ENCODE measurements at regions not wholly inside any gene's neighbourhood (a gene's known extent, or its start where the extent isn't known, plus 50 kb on each side); places are given as distances from the start of the nearest gene placed in this dataset.

DNA sequence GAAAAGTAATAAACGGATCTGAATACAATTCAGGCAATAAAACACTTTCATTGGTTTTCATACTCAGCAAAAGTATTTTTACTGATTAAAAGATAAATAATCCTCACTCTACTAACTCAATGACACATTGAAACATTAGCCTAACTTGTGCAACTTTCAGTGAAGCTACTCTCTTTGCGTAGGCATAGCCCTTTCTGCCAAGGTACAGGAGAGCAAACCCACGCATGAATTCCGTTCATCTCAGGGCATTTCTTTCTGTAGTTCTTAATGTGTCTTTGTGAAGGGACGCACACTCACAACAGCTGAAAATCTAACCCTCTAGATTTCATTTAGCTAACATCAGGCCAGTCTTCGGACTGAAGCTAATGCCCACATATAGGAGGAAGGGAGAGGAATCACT lies 66.4 kb upstream of the TLE1 start:
- H3K4me3 Mint-ChIP-seq (ENCODE audit: unreplicated experiment), result no peak overlapping the region

DNA sequence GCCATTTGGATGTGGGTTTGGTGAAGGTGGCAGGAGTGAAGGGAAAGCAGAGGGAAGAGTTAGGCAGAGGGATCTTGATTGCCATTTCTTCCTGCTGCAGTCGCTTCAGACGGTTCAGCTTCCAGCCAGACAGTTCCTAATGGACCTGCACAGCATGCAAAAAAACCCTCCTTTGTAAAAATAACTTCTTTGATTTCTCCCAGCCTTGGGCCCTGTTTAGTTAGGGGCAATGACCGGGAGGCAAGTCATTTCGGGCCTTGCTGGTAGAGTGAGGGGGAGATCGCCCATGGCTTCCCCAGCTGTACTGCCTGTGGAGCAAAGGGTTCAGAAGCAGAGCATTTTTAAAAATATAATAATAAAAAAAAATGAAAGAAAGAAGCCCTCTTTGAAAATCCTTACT lies 67.2 kb upstream of the TLE1 start:
- no peak overlapping the region for H3K27ac Mint-ChIP-seq (ENCODE audit: low read depth, unreplicated experiment)
- H3K27me3 Mint-ChIP-seq (ENCODE audit: insufficient read depth, unreplicated experiment), result no peaks in the 10 kb centered on the region
- BruUV-seq (replicated peaks), result no TSS peak
- TF ChIP-seq, protein P1, sequence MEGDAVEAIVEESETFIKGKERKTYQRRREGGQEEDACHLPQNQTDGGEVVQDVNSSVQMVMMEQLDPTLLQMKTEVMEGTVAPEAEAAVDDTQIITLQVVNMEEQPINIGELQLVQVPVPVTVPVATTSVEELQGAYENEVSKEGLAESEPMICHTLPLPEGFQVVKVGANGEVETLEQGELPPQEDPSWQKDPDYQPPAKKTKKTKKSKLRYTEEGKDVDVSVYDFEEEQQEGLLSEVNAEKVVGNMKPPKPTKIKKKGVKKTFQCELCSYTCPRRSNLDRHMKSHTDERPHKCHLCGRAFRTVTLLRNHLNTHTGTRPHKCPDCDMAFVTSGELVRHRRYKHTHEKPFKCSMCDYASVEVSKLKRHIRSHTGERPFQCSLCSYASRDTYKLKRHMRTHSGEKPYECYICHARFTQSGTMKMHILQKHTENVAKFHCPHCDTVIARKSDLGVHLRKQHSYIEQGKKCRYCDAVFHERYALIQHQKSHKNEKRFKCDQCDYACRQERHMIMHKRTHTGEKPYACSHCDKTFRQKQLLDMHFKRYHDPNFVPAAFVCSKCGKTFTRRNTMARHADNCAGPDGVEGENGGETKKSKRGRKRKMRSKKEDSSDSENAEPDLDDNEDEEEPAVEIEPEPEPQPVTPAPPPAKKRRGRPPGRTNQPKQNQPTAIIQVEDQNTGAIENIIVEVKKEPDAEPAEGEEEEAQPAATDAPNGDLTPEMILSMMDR (IDR thresholded peaks at IDR 0.05; ENCODE audit: unreplicated experiment), result no peak
- intact Hi-C loops (cut with micrococcal nuclease), result no loop called here
- H3K4me1 Mint-ChIP-seq (ENCODE audit: insufficient read depth, unreplicated experiment), result no peaks in the 10 kb centered on the region
- CTCF ChIA-PET, result interaction anchor here (0.7 kb wide), 1 partner anchor 653 kb away, joined by 3 read pairs; no protein-coding TSS in a partner anchor
- H3K9me3 Mint-ChIP-seq (ENCODE audit: unreplicated experiment), result no peaks in the 10 kb centered on the region
- POLR2A ChIA-PET, result no interaction called here
- no peak overlapping the region for H3K4me3 Mint-ChIP-seq (ENCODE audit: unreplicated experiment)
- no peaks in the 10 kb centered on the region for H3K36me3 Mint-ChIP-seq (ENCODE audit: insufficient read depth, unreplicated experiment)
- DNase-seq (ENCODE audit: unreplicated experiment), result no peak

More for the DNA sequence above, 66.4 kb upstream of the TLE1 start:
- BruUV-seq (replicated peaks), result no TSS peak
- Mint-ChIP-seq H3K36me3 (ENCODE audit: insufficient read depth, unreplicated experiment) (no peaks in the 10 kb centered on the region), H3K27me3 (ENCODE audit: insufficient read depth, unreplicated experiment) (no peaks in the 10 kb centered on the region), H3K27ac (ENCODE audit: low read depth, unreplicated experiment) (no peak overlapping the region), H3K4me1 (ENCODE audit: insufficient read depth, unreplicated experiment) (no peaks in the 10 kb centered on the region), H3K9me3 (ENCODE audit: unreplicated experiment) (no peaks in the 10 kb centered on the region)
- DNase-seq (ENCODE audit: unreplicated experiment), result no peak
- ChIA-PET POLR2A (interaction anchor here (1.0 to 1.5 kb wide), 2 partner anchors 14 to 17 kb away, joined by 4 to 5 read pairs; no protein-coding TSS in a partner anchor), CTCF (interaction anchor here (0.8 kb wide), 1 partner anchor 851 kb away, joined by 3 read pairs; no protein-coding TSS in a partner anchor)
- intact Hi-C loops (cut with micrococcal nuclease), result no loop called here
- TF ChIP-seq, protein P1 (IDR thresholded peaks at IDR 0.05; ENCODE audit: unreplicated experiment), result no peak

DNA sequence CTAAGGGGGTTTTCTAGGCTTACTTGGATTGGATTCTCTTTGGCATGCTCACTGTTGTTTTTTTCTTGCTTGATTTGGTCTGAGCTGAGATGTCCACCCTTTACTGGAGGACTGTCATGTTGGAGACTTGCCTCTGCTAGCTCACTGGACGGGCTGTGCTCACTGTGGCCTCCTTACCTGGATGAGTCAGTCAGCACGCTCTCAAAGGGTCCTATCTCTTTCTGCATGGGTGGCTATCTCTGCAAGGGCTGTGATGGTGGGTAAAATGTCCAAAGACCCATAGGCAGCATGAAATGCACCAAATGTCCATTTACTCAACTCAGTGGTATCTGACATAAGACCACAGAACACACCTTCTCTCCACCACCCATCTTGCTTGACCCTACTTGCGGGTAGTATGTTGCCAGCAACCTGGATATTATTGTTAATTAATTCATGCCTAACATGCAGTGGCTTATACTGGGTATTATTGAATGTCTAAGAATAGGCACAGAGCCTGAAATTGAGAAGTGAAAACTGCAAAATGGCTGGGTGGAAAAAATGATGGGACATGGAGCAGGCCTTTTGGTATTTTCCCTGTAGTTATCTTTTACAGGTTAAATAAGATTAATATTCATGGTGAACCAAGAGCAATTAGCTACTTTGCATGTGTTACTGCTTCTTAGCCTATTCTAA lies 68.9 kb upstream of the TLE1 start:
- DNase-seq (ENCODE audit: unreplicated experiment), result no peak
- no TSS peak for BruUV-seq (replicated peaks)
- H3K27ac Mint-ChIP-seq (ENCODE audit: low read depth, unreplicated experiment), result no peak overlapping the region
- no peaks in the 10 kb centered on the region for H3K27me3 Mint-ChIP-seq (ENCODE audit: insufficient read depth, unreplicated experiment)
- ChIA-PET POLR2A (interaction anchor here (1.0 kb wide), 1 partner anchor 85 kb away, joined by 3 read pairs; no protein-coding TSS in a partner anchor), CTCF (no interaction called here)
- no peaks in the 10 kb centered on the region for H3K9me3 Mint-ChIP-seq (ENCODE audit: unreplicated experiment)
- H3K36me3 Mint-ChIP-seq (ENCODE audit: insufficient read depth, unreplicated experiment), result no peaks in the 10 kb centered on the region
- no peaks in the 10 kb centered on the region for H3K4me1 Mint-ChIP-seq (ENCODE audit: insufficient read depth, unreplicated experiment)
- H3K4me3 Mint-ChIP-seq (ENCODE audit: unreplicated experiment), result no peak overlapping the region
- intact Hi-C loops (cut with micrococcal nuclease), result no loop called here
- TF ChIP-seq, protein P1 (IDR thresholded peaks at IDR 0.05; ENCODE audit: unreplicated experiment), result no peak

DNA sequence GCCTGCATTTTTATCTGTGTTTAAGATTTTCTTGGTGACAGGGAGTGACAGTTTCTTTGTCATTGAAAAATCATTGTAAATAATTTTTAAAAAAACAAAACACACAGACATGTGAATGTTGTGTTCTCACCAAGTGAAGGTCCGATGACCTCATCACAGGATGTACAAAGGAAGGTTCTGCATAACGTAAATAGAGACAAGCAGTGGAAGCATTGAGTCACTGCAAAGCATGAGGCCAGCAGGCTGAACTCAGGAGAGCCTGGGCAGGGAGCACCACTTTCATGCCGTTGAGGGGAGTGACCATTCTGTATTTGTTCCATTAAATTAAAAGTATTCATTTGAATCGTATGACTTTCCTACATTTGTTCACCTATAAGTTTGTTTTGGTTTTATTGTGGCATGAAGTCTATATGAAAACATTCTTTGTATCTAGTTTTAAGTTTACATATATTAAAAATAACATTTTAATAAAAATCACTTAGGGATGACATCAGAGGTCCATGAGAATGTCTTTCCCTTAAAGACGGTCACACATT lies 70.4 kb upstream of the TLE1 start:
- Mint-ChIP-seq H3K4me3 (ENCODE audit: unreplicated experiment) (no peak overlapping the region), H3K27me3 (ENCODE audit: insufficient read depth, unreplicated experiment) (no peaks in the 10 kb centered on the region), H3K9me3 (ENCODE audit: unreplicated experiment) (no peaks in the 10 kb centered on the region), H3K27ac (ENCODE audit: low read depth, unreplicated experiment) (peak overlapping the region; percentile 27), H3K36me3 (ENCODE audit: insufficient read depth, unreplicated experiment) (no peaks in the 10 kb centered on the region), H3K4me1 (ENCODE audit: insufficient read depth, unreplicated experiment) (no peaks in the 10 kb centered on the region)
- intact Hi-C loops (cut with micrococcal nuclease), result no loop called here
- CTCF ChIA-PET, result no interaction called here
- DNase-seq (ENCODE audit: unreplicated experiment), result peak; percentile 62
- no TSS peak for BruUV-seq (replicated peaks)
- TF ChIP-seq, protein P1 (IDR thresholded peaks at IDR 0.05; ENCODE audit: unreplicated experiment), result no peak
- POLR2A ChIA-PET, result no interaction called here

Data from MCF 10A (cell line).